ENCODE measurements at regions not wholly inside any gene's neighbourhood (a gene's known extent, or its start where the extent isn't known, plus 50 kb on each side); places are given as distances from the start of the nearest gene placed in this dataset.

DNA sequence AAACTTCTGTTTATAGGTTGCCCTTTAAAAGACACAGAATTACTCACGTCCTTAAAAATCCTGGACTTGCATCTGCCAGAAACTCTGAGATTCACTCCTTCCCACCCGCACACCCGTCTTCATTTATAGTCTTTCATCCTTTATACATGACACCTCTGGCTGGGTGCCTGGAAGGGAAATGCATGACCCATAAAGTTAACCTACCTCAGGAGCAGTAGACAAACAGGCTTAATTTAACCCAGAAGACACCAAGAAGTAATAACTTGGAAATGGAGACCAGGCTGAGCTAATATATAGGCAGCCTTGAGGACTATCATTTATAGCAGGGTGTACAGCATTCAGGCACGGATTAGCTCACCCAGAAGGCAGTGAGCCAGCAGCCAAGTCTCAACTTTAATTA, 429.0 kb upstream of the NRSN1 start:
- H3K36me3 ChIP-seq (ENCODE audit: control insufficient read depth, insufficient read depth, low read length), result no peaks in the 10 kb centered on the region
- H3K4me3 ChIP-seq (ENCODE audit: low read depth, low read length), result no peak overlapping the region
- DNase-seq (ENCODE audit: low read depth), result no peak
- no peaks in the 10 kb centered on the region for H3K27me3 ChIP-seq (ENCODE audit: control insufficient read depth, insufficient read depth, low read length)
- TF ChIP-seq, protein P1, sequence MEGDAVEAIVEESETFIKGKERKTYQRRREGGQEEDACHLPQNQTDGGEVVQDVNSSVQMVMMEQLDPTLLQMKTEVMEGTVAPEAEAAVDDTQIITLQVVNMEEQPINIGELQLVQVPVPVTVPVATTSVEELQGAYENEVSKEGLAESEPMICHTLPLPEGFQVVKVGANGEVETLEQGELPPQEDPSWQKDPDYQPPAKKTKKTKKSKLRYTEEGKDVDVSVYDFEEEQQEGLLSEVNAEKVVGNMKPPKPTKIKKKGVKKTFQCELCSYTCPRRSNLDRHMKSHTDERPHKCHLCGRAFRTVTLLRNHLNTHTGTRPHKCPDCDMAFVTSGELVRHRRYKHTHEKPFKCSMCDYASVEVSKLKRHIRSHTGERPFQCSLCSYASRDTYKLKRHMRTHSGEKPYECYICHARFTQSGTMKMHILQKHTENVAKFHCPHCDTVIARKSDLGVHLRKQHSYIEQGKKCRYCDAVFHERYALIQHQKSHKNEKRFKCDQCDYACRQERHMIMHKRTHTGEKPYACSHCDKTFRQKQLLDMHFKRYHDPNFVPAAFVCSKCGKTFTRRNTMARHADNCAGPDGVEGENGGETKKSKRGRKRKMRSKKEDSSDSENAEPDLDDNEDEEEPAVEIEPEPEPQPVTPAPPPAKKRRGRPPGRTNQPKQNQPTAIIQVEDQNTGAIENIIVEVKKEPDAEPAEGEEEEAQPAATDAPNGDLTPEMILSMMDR (IDR thresholded peaks at IDR 0.05; ENCODE audit: insufficient read depth, low read length, poor library complexity, severe bottlenecking), result no peak

DNA sequence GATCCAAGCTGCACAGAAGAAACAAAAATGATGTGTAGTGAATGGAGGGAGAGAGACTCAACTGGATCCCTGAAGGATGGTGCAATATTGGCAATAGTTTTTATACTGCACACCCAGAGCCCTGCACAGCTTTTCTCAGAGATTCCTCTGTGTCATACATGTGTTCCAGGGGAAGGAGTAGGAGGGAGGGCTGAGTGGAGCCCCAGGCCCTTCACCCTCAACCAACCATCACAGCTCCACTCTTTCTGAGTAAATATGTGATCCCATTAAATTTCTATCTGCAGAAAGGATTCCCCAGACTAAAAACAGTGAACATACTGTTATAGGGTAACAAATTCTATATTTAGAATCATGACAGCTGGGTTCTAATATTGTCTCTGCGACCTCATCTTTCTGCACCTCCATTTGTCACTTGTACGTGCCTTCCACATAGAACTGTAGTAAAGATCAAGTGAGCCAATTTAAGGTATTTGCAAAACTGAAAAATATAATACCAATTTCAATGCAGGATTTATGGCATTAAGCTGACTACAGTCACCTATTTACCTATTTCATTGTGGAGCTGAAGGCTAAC, 421.4 kb upstream of the NRSN1 start:
- TF ChIP-seq, protein P1 (IDR thresholded peaks at IDR 0.05; ENCODE audit: insufficient read depth, low read length, poor library complexity, severe bottlenecking), result no peak

DNA sequence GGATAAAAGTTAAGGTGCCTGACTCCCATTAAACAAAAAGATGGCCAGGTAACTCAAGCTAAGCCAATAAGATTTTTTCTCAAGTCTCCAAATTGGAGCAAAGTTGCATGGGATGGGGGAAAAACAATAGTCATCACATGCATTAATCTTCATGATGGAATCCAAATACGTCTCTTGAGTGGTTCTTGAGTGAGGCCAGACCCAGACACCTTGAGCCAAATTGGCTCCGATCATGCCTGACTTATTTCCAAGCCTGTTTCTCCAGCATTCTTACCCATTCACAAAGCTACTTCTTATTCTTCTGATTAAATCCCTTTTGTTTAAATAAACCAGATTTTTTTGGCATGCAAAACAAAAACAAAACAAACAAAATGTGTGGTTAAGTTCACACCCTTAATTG, 420.3 kb upstream of the NRSN1 start:
- Histone ChIP-seq H3K4me3 (ENCODE audit: low read depth, low read length) (no peak overlapping the region), H3K36me3 (ENCODE audit: control insufficient read depth, insufficient read depth, low read length) (no peaks in the 10 kb centered on the region), H3K27me3 (ENCODE audit: control insufficient read depth, insufficient read depth, low read length) (no peaks in the 10 kb centered on the region)
- no peak for DNase-seq (ENCODE audit: low read depth)
- TF ChIP-seq, protein P1 (IDR thresholded peaks at IDR 0.05; ENCODE audit: insufficient read depth, low read length, poor library complexity, severe bottlenecking), result no peak

More for the DNA sequence above, 421.4 kb upstream of the NRSN1 start:
- Histone ChIP-seq H3K27me3 (ENCODE audit: control insufficient read depth, insufficient read depth, low read length) (no peaks in the 10 kb centered on the region), H3K4me3 (ENCODE audit: low read depth, low read length) (no peak overlapping the region), H3K36me3 (ENCODE audit: control insufficient read depth, insufficient read depth, low read length) (no peaks in the 10 kb centered on the region)
- no peak for DNase-seq (ENCODE audit: low read depth)

DNA sequence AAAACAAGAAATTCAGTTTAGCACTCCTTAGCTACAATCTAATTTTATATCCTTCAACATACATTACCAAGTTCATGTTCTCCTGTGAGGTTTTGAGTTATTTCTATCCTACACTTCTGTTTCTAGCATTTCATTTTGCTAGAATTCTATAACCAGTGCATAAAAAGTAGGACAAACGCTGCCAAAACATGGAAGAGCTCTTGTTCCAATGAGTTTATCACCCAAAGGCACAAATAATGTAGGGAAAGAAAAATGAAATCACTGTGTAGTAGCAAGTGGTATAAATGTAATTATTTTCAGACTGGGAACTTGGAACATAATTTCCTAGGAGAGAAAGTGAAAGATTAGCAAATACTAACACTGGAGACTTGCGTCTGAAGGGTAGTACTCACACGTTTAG, 413.3 kb upstream of the NRSN1 start:
- TF ChIP-seq, protein P1 (IDR thresholded peaks at IDR 0.05; ENCODE audit: insufficient read depth, low read length, poor library complexity, severe bottlenecking), result no peak
- H3K4me3 ChIP-seq (ENCODE audit: low read depth, low read length), result no peak overlapping the region
- no peak for DNase-seq (ENCODE audit: low read depth)
- H3K27me3 ChIP-seq (ENCODE audit: control insufficient read depth, insufficient read depth, low read length), result no peaks in the 10 kb centered on the region
- no peaks in the 10 kb centered on the region for H3K36me3 ChIP-seq (ENCODE audit: control insufficient read depth, insufficient read depth, low read length)

DNA sequence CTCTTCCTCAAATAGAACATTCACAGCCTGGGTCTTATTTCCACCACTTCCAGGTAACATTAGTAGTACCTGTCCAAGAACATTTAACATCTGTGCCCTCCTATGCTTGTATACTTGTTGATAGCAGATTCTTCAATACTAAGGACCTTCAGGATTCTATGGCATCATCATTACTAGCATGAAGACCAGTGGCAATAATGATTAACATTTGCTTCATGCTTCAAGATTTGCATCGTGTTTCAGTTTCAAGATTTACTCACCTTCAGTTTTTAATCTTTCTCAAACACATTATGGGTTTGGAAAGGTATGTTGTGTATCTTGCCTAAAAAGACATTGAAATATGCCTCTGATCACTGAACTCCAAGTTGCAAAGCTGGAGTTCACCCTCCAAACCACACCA, 412.8 kb upstream of the NRSN1 start:
- DNase-seq (ENCODE audit: low read depth), result no peak
- Histone ChIP-seq H3K36me3 (ENCODE audit: control insufficient read depth, insufficient read depth, low read length) (no peaks in the 10 kb centered on the region), H3K4me3 (ENCODE audit: low read depth, low read length) (no peak overlapping the region), H3K27me3 (ENCODE audit: control insufficient read depth, insufficient read depth, low read length) (no peaks in the 10 kb centered on the region)
- TF ChIP-seq, protein P1 (IDR thresholded peaks at IDR 0.05; ENCODE audit: insufficient read depth, low read length, poor library complexity, severe bottlenecking), result no peak

DNA sequence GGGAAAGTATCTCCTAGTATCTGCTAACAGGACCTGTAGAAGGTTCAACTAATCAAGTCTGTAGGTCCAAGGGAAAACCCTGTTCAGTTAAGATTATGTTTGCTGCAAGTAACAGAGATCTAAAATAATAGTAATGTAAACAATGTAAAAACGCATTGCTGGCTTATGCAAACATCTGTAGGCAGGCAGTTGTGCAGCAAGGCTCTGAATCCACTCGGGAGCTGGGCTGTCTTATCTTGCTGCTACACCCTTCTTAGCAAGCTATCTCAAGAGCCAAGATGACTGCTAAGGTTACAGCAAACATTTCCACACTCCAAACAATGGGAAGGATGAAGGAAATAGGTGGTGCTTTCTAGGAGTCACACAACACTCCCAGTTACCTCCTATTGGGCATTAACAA, 397.3 kb upstream of the NRSN1 start:
- TF ChIP-seq, protein P1 (IDR thresholded peaks at IDR 0.05; ENCODE audit: insufficient read depth, low read length, poor library complexity, severe bottlenecking), result no peak
- no peaks in the 10 kb centered on the region for H3K27me3 ChIP-seq (ENCODE audit: control insufficient read depth, insufficient read depth, low read length)
- DNase-seq (ENCODE audit: low read depth), result no peak
- H3K36me3 ChIP-seq (ENCODE audit: control insufficient read depth, insufficient read depth, low read length), result no peaks in the 10 kb centered on the region
- no peak overlapping the region for H3K4me3 ChIP-seq (ENCODE audit: low read depth, low read length)

All from kidney epithelial cell (primary cell).